IMR-90 (cell line): ENCODE measurements at regions not wholly inside any gene's neighbourhood (a gene's known extent, or its start where the extent isn't known, plus 50 kb on each side); places are given as distances from the start of the nearest gene placed in this dataset.

Source experiments
- ATAC-seq: fragments of 200-7000 bp; cut with Tn5 transposase; 2 replicates; pipeline ENCODE4 v1.9.1; 2020; ENCODE audit warnings: low read depth, mild to moderate bottlenecking, moderate library complexity
- BruUV-seq: library from RNA; stranded (reverse); fragments of 400-500 nt; replicated peaks from 2 replicates; lab custom pipeline; 2021; lab: Mats Ljungman, UMichigan
- CTCF ChIA-PET: fragments of 300-600 bp; formaldehyde crosslinking; extraction: SDS; loops from one replicate; lab custom pipeline; 2021; ENCODE audit warnings: antibody characterized with exemption; lab: Yijun Ruan, JAX
- POLR2A ChIA-PET: fragments of 300-600 bp; sonication (Branson Sonifier 250); formaldehyde crosslinking; loops from one replicate; lab custom pipeline; 2022; ENCODE audit warnings: antibody characterized with exemption; ENCODE audit not compliant: unreplicated experiment; lab: Charles Lee
- DNase-seq: peaks from one replicate; pipeline ENCODE4 v3.0.0; 2013
- H2AFZ ChIP-seq: replicated peaks from 2 replicates; pipeline ENCODE3; 2013; ENCODE audit warnings: low read length, mild to moderate bottlenecking; ENCODE audit not compliant: poor library complexity
- H2AK5ac ChIP-seq: 2 replicates; pipeline ENCODE4 v1.6.1; 2013; ENCODE audit warnings: low read depth, low read length, inconsistent platforms
- H2AK9ac ChIP-seq: replicated peaks from 2 replicates; pipeline ENCODE3; 2013; ENCODE audit warnings: mild to moderate bottlenecking, low read depth, low read length, moderate library complexity; ENCODE audit not compliant: poor library complexity
- H2BK120ac ChIP-seq: 2 replicates; pipeline ENCODE4 v1.6.1; 2013; ENCODE audit warnings: low read depth, low read length, inconsistent platforms
- H2BK15ac ChIP-seq: 3 replicates; pipeline ENCODE4 v1.6.1; 2013; ENCODE audit warnings: low read depth, low read length, inconsistent platforms
- H2BK20ac ChIP-seq: 2 replicates; pipeline ENCODE4 v1.6.1; 2013; ENCODE audit warnings: low read depth, mild to moderate bottlenecking, inconsistent platforms, low read length, moderate library complexity
- H2BK5ac ChIP-seq: 2 replicates; pipeline ENCODE4 v1.6.1; 2013; ENCODE audit warnings: mild to moderate bottlenecking, low read depth, low read length, inconsistent platforms; ENCODE audit not compliant: poor library complexity, severe bottlenecking
- H3K14ac ChIP-seq: replicated peaks from 2 replicates; pipeline ENCODE4 v1.6.1; 2013; ENCODE audit warnings: low read depth, low read length, inconsistent platforms
- H3K18ac ChIP-seq: 2 replicates; pipeline ENCODE4 v1.6.1; 2013; ENCODE audit warnings: low read depth, low read length, control low read depth
- H3K23ac ChIP-seq: 2 replicates; pipeline ENCODE4 v1.6.1; 2013; ENCODE audit warnings: low read depth, low read length, inconsistent platforms
- H3K27ac ChIP-seq: 2 replicates; pipeline ENCODE4 v1.5.1; 2013; ENCODE audit warnings: mild to moderate bottlenecking, control low read depth, low read length; ENCODE audit not compliant: insufficient read depth
- H3K27me3 ChIP-seq: 2 replicates; pipeline ENCODE4 v1.6.1; 2013; ENCODE audit warnings: low read length; ENCODE audit not compliant: control insufficient read depth, insufficient read depth
- H3K36me3 ChIP-seq: 2 replicates; pipeline ENCODE4 v1.6.1; 2013; ENCODE audit warnings: low read length, mixed read lengths; ENCODE audit not compliant: control insufficient read depth, insufficient read depth
- H3K4ac ChIP-seq: 2 replicates; pipeline ENCODE4 v1.6.1; 2013; ENCODE audit warnings: low read depth, low read length, inconsistent platforms
- H3K4me1 ChIP-seq: 2 replicates; pipeline ENCODE4 v1.6.1; 2013; ENCODE audit warnings: low read length, mixed read lengths; ENCODE audit not compliant: control insufficient read depth, insufficient read depth
- H3K4me2 ChIP-seq: 2 replicates; pipeline ENCODE4 v1.6.1; 2013; ENCODE audit warnings: low read depth, mild to moderate bottlenecking, control low read depth, low read length, moderate library complexity
- H3K4me3 ChIP-seq: 2 replicates; pipeline ENCODE4 v1.5.1; 2013; ENCODE audit warnings: low read depth, mild to moderate bottlenecking, control low read depth, low read length, moderate library complexity; ENCODE audit not compliant: insufficient read depth
- H3K56ac ChIP-seq: 2 replicates; pipeline ENCODE4 v1.6.1; 2013; ENCODE audit warnings: low read length, inconsistent platforms; ENCODE audit not compliant: insufficient read depth; ENCODE audit errors: extremely low read depth
- H3K79me1 ChIP-seq, 2 experiments: 2 replicates each; pipeline ENCODE4 v1.6.1; 2013; ENCODE audit warnings: low read length in 2 of 2, inconsistent platforms in 1 of 2, low read depth in 1 of 2
- H3K9ac ChIP-seq: 2 replicates; pipeline ENCODE4 v1.6.1; 2013; ENCODE audit warnings: low read depth, low read length, control low read depth
- H3K9me1 ChIP-seq: 2 replicates; pipeline ENCODE4 v1.6.1; 2013; ENCODE audit warnings: low read length, inconsistent platforms; ENCODE audit not compliant: insufficient read depth
- H3K9me3 ChIP-seq: 2 replicates; pipeline ENCODE4 v1.6.1; 2013; ENCODE audit warnings: low read length; ENCODE audit not compliant: control insufficient read depth, insufficient read depth
- H4K20me1 ChIP-seq: 2 replicates; pipeline ENCODE4 v1.6.1; 2013; ENCODE audit warnings: low read length, inconsistent platforms; ENCODE audit not compliant: insufficient read depth
- H4K5ac ChIP-seq: 2 replicates; pipeline ENCODE4 v1.6.1; 2013; ENCODE audit warnings: mild to moderate bottlenecking, low read depth, low read length, control low read depth
- H4K8ac ChIP-seq, 2 experiments: 2 replicates each; pipeline ENCODE4 v1.6.1; 2013; ENCODE audit warnings: low read depth in 2 of 2, low read length in 2 of 2, control low read depth in 1 of 2, inconsistent platforms in 1 of 2
- H4K91ac ChIP-seq: 2 replicates; pipeline ENCODE4 v1.6.1; 2013; ENCODE audit warnings: low read depth, low read length, inconsistent platforms; ENCODE audit not compliant: insufficient read depth
- BHLHE40 ChIP-seq: fragments of 150-350 bp; IDR thresholded peaks from 2 replicates; pipeline ENCODE4 v1.6.1; 2016; ENCODE audit warnings: mild to moderate bottlenecking, low read depth, low read length
- WGBS, 2 experiments: methylation state at CpG; one replicate each; pipeline versions ENCODE4 v1.1.5 to v1.1.7; 2013; ENCODE audit warnings: missing lambda C conversion rate in 2 of 2; ENCODE audit not compliant: insufficient read length in 1 of 2; ENCODE audit errors: extremely low coverage in 2 of 2; 5-methylcytosine and 5-hydroxymethylcytosine counted together
- dilution Hi-C: fragments of 300-500 bp; cut with HindIII; formaldehyde crosslinking; loops from one replicate; pipeline ENCODE4 v1.14.3; 2018; ENCODE audit warnings: low sequenced_read_pairs; ENCODE audit not compliant: unreplicated experiment
- in situ Hi-C: fragments of 300-500 bp; cut with MboI; formaldehyde crosslinking; loops from 3 replicates; pipeline ENCODE4 v1.14.3; 2019; ENCODE audit warnings: low sequenced_read_pairs, inconsistent platforms, mixed read lengths
- intact Hi-C: fragments of 100-400 bp; cut with micrococcal nuclease; formaldehyde crosslinking; loops from 2 replicates; pipeline ENCODE4 v1.10.0; 2022
- TF ChIP-seq, protein P1 (sequence below): fragments of 150-350 bp; IDR thresholded peaks from 2 replicates; pipeline ENCODE4 v1.6.1; 2016; ENCODE audit warnings: low read depth, mild to moderate bottlenecking, low read length, moderate library complexity, borderline replicate concordance

- no peak overlapping the region for H3K18ac ChIP-seq
- ATAC-seq (no peak), DNase-seq (no peak)
- H2BK20ac ChIP-seq = no peak overlapping the region
- no peak overlapping the region for H3K9ac ChIP-seq
- dilution Hi-C loops (no loop called here), intact Hi-C loops (no loop called here), in situ Hi-C loops (no loop called here)
- H4K20me1 ChIP-seq = no peaks in the 10 kb centered on the region
- H3K56ac ChIP-seq = no peak overlapping the region
- ChIA-PET POLR2A (no interaction called here), CTCF (no interaction called here)
- no peaks in the 10 kb centered on the region; the same call in 1 of the 2 replicates for H3K27me3 ChIP-seq
- no peak overlapping the region for H3K27ac ChIP-seq
- H2AK9ac ChIP-seq = no peak overlapping the region
- H3K23ac ChIP-seq = no peak overlapping the region
- no peak overlapping the region for H2BK120ac ChIP-seq
- no peaks in the 10 kb centered on the region; the same call in 1 of the 2 replicates for H3K9me1 ChIP-seq
- no peak overlapping the region for H3K4ac ChIP-seq
- 80% methylated on average over 1 of the region's 14 CpGs; no CpG with 5 or more reads in 1 of the 2 experiments for WGBS, 2 experiments
- no peak overlapping the region for H3K4me2 ChIP-seq
- no peak overlapping the region for H2BK15ac ChIP-seq
- no TSS peak for BruUV-seq
- no peaks in the 10 kb centered on the region for H3K9me3 ChIP-seq
- H3K4me1 ChIP-seq = no peaks in the 10 kb centered on the region
- H3K36me3 ChIP-seq = no peaks in the 10 kb centered on the region
- H2AK5ac ChIP-seq = no peak overlapping the region
- no peak overlapping the region for H2AFZ ChIP-seq
- H3K14ac ChIP-seq = no peak overlapping the region
- H2BK5ac ChIP-seq = no peak overlapping the region
- no peaks in the 10 kb centered on the region for H3K79me1 ChIP-seq
- H4K5ac ChIP-seq = no peak overlapping the region
- no peak overlapping the region for H4K8ac ChIP-seq
- H4K91ac ChIP-seq = no peak overlapping the region
- no peak for TF ChIP-seq BHLHE40
- TF ChIP-seq, protein P1, sequence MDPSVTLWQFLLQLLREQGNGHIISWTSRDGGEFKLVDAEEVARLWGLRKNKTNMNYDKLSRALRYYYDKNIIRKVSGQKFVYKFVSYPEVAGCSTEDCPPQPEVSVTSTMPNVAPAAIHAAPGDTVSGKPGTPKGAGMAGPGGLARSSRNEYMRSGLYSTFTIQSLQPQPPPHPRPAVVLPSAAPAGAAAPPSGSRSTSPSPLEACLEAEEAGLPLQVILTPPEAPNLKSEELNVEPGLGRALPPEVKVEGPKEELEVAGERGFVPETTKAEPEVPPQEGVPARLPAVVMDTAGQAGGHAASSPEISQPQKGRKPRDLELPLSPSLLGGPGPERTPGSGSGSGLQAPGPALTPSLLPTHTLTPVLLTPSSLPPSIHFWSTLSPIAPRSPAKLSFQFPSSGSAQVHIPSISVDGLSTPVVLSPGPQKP = no peak
- no peak overlapping the region for H3K4me3 ChIP-seq
These were observed 181.6 kb upstream of the LEF1 start for GRCh38 chr4:108350332-108350731.
